Skeletal muscle tissue (tissue), 3 donors: ENCODE measurements at regions not wholly inside any gene's neighbourhood (a gene's known extent, or its start where the extent isn't known, plus 50 kb on each side); places are given as distances from the start of the nearest gene placed in this dataset.
"Not testable (repeated sequence)": the region's sequence is repeated elsewhere in the genome, so short reads cannot be mapped to it uniquely, and the experiment has no call there.

Experiments
- H3K27ac ChIP-seq: one replicate; pipeline ENCODE4 v1.7.0; 2013; ENCODE audit warnings: mild to moderate bottlenecking, low read depth, low read length, inconsistent platforms
- H3K27me3 ChIP-seq, 3 donors: one replicate each; pipeline ENCODE4 v1.7.0; 2013; ENCODE audit warnings: low read length in 3 of 3; ENCODE audit not compliant: control insufficient read depth in 3 of 3, insufficient read depth in 3 of 3
- H3K36me3 ChIP-seq, 3 donors: one replicate each; pipeline ENCODE4 v1.7.0; 2013; ENCODE audit warnings: low read length in 3 of 3; ENCODE audit not compliant: control insufficient read depth in 3 of 3, insufficient read depth in 3 of 3
- H3K4me1 ChIP-seq, 3 donors: one replicate each; pipeline ENCODE4 v1.7.0; 2013; ENCODE audit warnings: low read length in 3 of 3, mild to moderate bottlenecking in 3 of 3; ENCODE audit not compliant: control insufficient read depth in 3 of 3, insufficient read depth in 3 of 3
- H3K4me3 ChIP-seq, 3 donors: one replicate each; pipeline ENCODE4 v1.7.0; 2013; ENCODE audit warnings: low read length in 3 of 3
- H3K9ac ChIP-seq, 3 donors: one replicate each; pipeline ENCODE4 v1.7.0; 2013; ENCODE audit warnings: low read length in 3 of 3, mild to moderate bottlenecking in 3 of 3, moderate library complexity in 2 of 3, low read depth in 1 of 3
- H3K9me3 ChIP-seq, 3 donors: one replicate each; pipeline ENCODE4 v1.7.0; 2013; ENCODE audit warnings: low read length in 3 of 3; ENCODE audit not compliant: control insufficient read depth in 3 of 3
- donor health status: Osteomylitis.

GRCh38 chr2:113365791-113366190, 71.7 kb upstream of the ZNG1B start:
- peaks cover 5 to 18% (median 7%) of the 10 kb centered on the region in 3 donors for H3K4me1 ChIP-seq
- H3K9me3 ChIP-seq, H3K9ac ChIP-seq, H3K27me3 ChIP-seq, H3K36me3 ChIP-seq, H3K27ac ChIP-seq, H3K4me3 ChIP-seq: not testable (repeated sequence)

GRCh38 chr2:113365290-113365689, 72.2 kb upstream of the ZNG1B start:
- not testable (repeated sequence) for H3K27me3 ChIP-seq, H3K4me3 ChIP-seq, H3K27ac ChIP-seq, H3K9me3 ChIP-seq, H3K9ac ChIP-seq, H3K36me3 ChIP-seq
- H3K4me1 ChIP-seq = peaks cover 5 to 18% (median 7%) of the 10 kb centered on the region in 3 donors

- no peak overlapping the region for H3K27ac ChIP-seq
- no peaks in the 10 kb centered on the region for H3K9me3 ChIP-seq
- H3K27me3 ChIP-seq = no peaks in the 10 kb centered on the region
- no peak overlapping the region for H3K4me3 ChIP-seq
- no peak overlapping the region for H3K9ac ChIP-seq
- no peaks in the 10 kb centered on the region for H3K36me3 ChIP-seq
- H3K4me1 ChIP-seq = peaks cover 5 to 17% (median 7%) of the 10 kb centered on the region in 3 donors
These were observed 76.4 kb upstream of the ZNG1B start for GRCh38 chr2:113361051-113361450.

- no peaks in the 10 kb centered on the region for H3K36me3 ChIP-seq
- H3K9me3 ChIP-seq = no peaks in the 10 kb centered on the region
- H3K27ac ChIP-seq = no peak overlapping the region
- no peak overlapping the region for H3K9ac ChIP-seq
- H3K27me3 ChIP-seq = no peaks in the 10 kb centered on the region
- peaks cover 0 to 2% (median 0%) of the 10 kb centered on the region in 3 donors for H3K4me1 ChIP-seq
- H3K4me3 ChIP-seq = no peak overlapping the region
These were observed 78.3 kb upstream of the PAX8 start for GRCh38 chr2:113357071-113357470.

GRCh38 chr2:113356284-113356683, 77.6 kb upstream of the PAX8 start:
- H3K4me3 ChIP-seq, H3K27me3 ChIP-seq, H3K36me3 ChIP-seq, H3K27ac ChIP-seq, H3K9ac ChIP-seq, H3K4me1 ChIP-seq, H3K9me3 ChIP-seq: not testable (repeated sequence)

- not testable (repeated sequence) for H3K27ac ChIP-seq, H3K9me3 ChIP-seq, H3K27me3 ChIP-seq, H3K36me3 ChIP-seq, H3K4me3 ChIP-seq, H3K9ac ChIP-seq, H3K4me1 ChIP-seq
These were observed 76.8 kb upstream of the PAX8 start for GRCh38 chr2:113355339-113356015.

DNA sequence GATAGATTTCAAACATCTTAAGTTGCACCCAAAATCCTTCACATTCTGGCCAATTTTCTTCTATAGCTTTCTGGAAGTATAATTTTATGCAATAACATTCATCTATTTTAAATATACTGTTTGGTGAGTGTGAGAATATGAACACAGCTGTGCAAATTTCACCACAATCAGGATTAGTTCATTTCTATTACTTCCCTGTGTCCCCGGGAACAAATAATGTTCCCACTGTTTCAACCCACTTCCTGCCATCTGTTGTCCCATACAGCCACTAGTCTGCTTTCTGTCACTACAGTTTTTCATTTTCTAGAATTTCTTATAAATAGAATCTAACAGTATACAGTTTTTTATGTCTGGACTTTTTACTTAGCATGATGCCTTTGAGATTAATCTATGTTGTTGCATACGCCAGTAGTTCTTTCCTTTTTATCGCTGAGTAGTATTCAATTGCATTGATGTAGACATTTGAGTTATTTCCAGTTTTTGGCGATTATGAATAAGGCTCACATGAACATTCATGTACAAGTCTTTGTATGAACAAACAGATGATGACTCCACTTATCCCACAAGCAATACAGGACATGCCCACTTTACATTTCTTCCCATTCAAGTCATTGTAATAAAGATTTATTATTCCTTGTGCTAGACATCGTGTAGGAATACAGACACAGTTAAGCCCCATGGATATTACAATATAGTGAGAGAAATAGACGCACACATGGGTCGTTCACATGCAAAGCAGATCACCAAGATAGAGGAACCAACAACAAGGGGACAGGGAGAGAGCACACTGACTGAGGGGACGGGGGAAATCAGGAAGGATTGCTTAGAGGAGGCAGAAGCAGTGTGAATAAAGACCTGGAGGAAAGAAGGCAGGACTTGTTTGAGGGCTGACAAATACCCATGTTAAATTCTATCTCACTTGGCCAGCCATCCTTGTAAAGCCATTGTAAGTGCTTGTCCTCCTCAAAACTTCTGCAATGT, 72.9 kb upstream of the PAX8 start:
- Histone ChIP-seq H3K9me3 (no peaks in the 10 kb centered on the region), H3K4me3 (no peak overlapping the region), H3K36me3 (no peaks in the 10 kb centered on the region), H3K27ac (no peak overlapping the region), H3K4me1 (peaks cover 0 to 2% (median 0%) of the 10 kb centered on the region in 3 donors), H3K27me3 (no peaks in the 10 kb centered on the region), H3K9ac (no peak overlapping the region)

DNA sequence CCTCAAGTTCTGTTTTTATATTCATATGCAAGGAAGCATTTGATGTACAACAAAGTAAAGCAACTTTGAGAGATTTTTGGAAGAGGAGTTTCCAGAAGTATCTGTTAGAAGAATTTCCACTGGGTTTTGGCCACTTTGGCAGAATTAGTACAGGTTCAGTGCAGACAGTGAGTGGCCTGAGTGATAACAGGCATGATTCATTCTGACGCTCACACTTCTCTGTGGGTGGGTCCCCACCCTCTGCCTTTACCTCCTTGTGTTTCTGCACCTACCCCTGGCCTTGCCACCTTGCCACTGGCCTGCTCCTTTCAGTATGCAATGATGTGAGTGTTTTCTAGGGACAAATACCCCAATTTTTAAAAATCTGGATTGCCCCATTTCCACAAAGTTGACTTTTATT, 65.1 kb upstream of the PAX8 start:
- not testable (repeated sequence) for H3K4me1 ChIP-seq, H3K27ac ChIP-seq, H3K36me3 ChIP-seq, H3K4me3 ChIP-seq, H3K27me3 ChIP-seq, H3K9ac ChIP-seq, H3K9me3 ChIP-seq

- Histone ChIP-seq H3K4me1 (peaks cover 0 to 5% (median 0%) of the 10 kb centered on the region in 3 donors), H3K36me3 (no peaks in the 10 kb centered on the region), H3K9me3 (no peaks in the 10 kb centered on the region), H3K4me3 (no peak overlapping the region), H3K27ac (no peak overlapping the region), H3K27me3 (no peaks in the 10 kb centered on the region), H3K9ac (no peak overlapping the region)
These were observed 63.9 kb upstream of the PAX8 start for GRCh38 chr2:113342650-113343049.

- H3K27me3 ChIP-seq, H3K27ac ChIP-seq, H3K9me3 ChIP-seq, H3K4me3 ChIP-seq, H3K4me1 ChIP-seq, H3K9ac ChIP-seq, H3K36me3 ChIP-seq: not testable (repeated sequence)
These were observed 63.1 kb upstream of the PAX8 start for GRCh38 chr2:113341870-113342253.
